Body of pancreas (tissue), 4 donors: ENCODE measurements at regions not wholly inside any gene's neighbourhood (a gene's known extent, or its start where the extent isn't known, plus 50 kb on each side); places are given as distances from the start of the nearest gene placed in this dataset.

Source experiments
- POLR2A ChIP-seq, 3 donors: fragments of 450-650 bp; IDR thresholded peaks; one replicate each; pipeline ENCODE4 v1.6.1; 2016; ENCODE audit warnings: antibody characterized with exemption in 3 of 3, mild to moderate bottlenecking in 2 of 3
- TF ChIP-seq, protein P1 (sequence below), 7 experiments: fragments of 450-650 bp in 4 of 7; fragments of 200-600 bp in 3 of 7; sonication (generic) in 3 of 7; IDR thresholded peaks; one replicate each; pipeline ENCODE4 v1.5.1; 2016 to 2019; ENCODE audit warnings: antibody characterized with exemption in 7 of 7

DNA sequence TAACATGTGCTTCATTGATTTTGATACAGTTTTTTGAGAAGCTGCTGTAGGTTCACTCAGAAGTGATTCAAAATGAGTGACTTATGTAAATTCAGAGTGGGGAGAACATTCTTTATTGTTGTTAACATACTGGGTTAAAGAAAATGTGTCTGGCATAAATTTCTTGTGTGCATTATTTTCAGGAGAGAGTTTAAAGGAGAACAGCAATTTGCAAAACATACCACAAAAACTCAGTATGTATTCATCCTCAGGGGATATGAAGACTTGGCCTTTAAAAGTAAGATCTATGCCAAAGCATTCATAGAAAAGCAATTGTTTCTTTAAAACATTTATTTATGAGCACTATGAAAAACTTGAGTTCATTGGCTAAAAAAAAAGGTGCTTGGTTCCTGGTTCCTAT lies 1089.8 kb downstream of the ROBO2 start:
- TF ChIP-seq, protein P1, sequence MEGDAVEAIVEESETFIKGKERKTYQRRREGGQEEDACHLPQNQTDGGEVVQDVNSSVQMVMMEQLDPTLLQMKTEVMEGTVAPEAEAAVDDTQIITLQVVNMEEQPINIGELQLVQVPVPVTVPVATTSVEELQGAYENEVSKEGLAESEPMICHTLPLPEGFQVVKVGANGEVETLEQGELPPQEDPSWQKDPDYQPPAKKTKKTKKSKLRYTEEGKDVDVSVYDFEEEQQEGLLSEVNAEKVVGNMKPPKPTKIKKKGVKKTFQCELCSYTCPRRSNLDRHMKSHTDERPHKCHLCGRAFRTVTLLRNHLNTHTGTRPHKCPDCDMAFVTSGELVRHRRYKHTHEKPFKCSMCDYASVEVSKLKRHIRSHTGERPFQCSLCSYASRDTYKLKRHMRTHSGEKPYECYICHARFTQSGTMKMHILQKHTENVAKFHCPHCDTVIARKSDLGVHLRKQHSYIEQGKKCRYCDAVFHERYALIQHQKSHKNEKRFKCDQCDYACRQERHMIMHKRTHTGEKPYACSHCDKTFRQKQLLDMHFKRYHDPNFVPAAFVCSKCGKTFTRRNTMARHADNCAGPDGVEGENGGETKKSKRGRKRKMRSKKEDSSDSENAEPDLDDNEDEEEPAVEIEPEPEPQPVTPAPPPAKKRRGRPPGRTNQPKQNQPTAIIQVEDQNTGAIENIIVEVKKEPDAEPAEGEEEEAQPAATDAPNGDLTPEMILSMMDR (IDR thresholded peaks at IDR 0.05) = no peak
- TF ChIP-seq POLR2A (IDR thresholded peaks at IDR 0.05) = no peak
